IMR-90 (cell line): ENCODE measurements at regions not wholly inside any gene's neighbourhood (a gene's known extent, or its start where the extent isn't known, plus 50 kb on each side); places are given as distances from the start of the nearest gene placed in this dataset.

Experiments
- CEBPB ChIP-seq: IDR thresholded peaks from 2 replicates; pipeline ENCODE4 v1.6.1; 2012; ENCODE audit warnings: low read depth, low read length, improper control_type of control experiment
- CTCF ChIP-seq: conservative IDR thresholded peaks from 2 replicates; pipeline ENCODE4 v1.5.1; 2012; ENCODE audit warnings: mild to moderate bottlenecking, low read depth, low read length, improper control_type of control experiment
- MAFK ChIP-seq: IDR thresholded peaks from 2 replicates; pipeline ENCODE4 v1.6.1; 2012; ENCODE audit warnings: low read depth, low read length, improper control_type of control experiment
- POLR2A ChIP-seq: IDR thresholded peaks from 2 replicates; pipeline ENCODE4 v1.6.1; 2012; ENCODE audit warnings: mild to moderate bottlenecking, low read depth, low read length
- RCOR1 ChIP-seq: IDR thresholded peaks from 2 replicates; pipeline ENCODE4 v1.6.1; 2012; ENCODE audit warnings: mild to moderate bottlenecking, low read length, improper control_type of control experiment; ENCODE audit not compliant: insufficient replicate concordance
- USF2 ChIP-seq: fragments of 150-350 bp; IDR thresholded peaks from 2 replicates; pipeline ENCODE4 v1.6.1; 2017; ENCODE audit warnings: mild to moderate bottlenecking, antibody characterized with exemption, low read length, low read depth

GRCh38 chr13:68813180-68813796 is 1294.3 kb upstream of the ATXN8OS start:
- TF ChIP-seq RCOR1 (no peak), POLR2A (no peak), CTCF (no peak), MAFK (peak; percentile 46; the same call in 1 of the 2 replicates), CEBPB (no peak), USF2 (no peak)
